Skin of body (tissue), 1 donor: ENCODE measurements at regions not wholly inside any gene's neighbourhood (a gene's known extent, or its start where the extent isn't known, plus 50 kb on each side); places are given as distances from the start of the nearest gene placed in this dataset.
A peak's percentile ranks its signal among the peaks of the same experiment; 100 is the strongest.
"Not testable (repeated sequence)": the region's sequence is repeated elsewhere in the genome, so short reads cannot be mapped to it uniquely, and the experiment has no call there.

Experiments used
- DNase-seq: peaks from one replicate; lab custom pipeline; 2025; lab: John Stamatoyannopoulos, UW

- no peak for DNase-seq
Observed at GRCh38 chr2:41283079-41283775, 764.6 kb upstream of the PKDCC start.

- no peak for DNase-seq
Observed at GRCh38 chr2:41293491-41293890, 754.3 kb upstream of the PKDCC start.

GRCh38 chr2:41294331-41294730 lies 753.5 kb upstream of the PKDCC start:
- peak; percentile 19 for DNase-seq

- no peak for DNase-seq
Observed at GRCh38 chr2:41313082-41313481, 734.7 kb upstream of the PKDCC start.

GRCh38 chr2:41314511-41315070 lies 733.2 kb upstream of the PKDCC start:
- peak; percentile 48 for DNase-seq

GRCh38 chr2:41319437-41319836 lies 728.4 kb upstream of the PKDCC start:
- DNase-seq, result no peak

- no peak for DNase-seq
Observed at GRCh38 chr2:41320491-41320890, 727.3 kb upstream of the PKDCC start.

- DNase-seq, result no peak
Observed at GRCh38 chr2:41321351-41321750, 726.5 kb upstream of the PKDCC start.

- no peak for DNase-seq
Observed at GRCh38 chr2:41326851-41327250, 721.0 kb upstream of the PKDCC start.

- DNase-seq, result no peak
Observed at GRCh38 chr2:41329040-41329439, 718.8 kb upstream of the PKDCC start.

- no peak for DNase-seq
Observed at GRCh38 chr2:41334159-41334558, 713.7 kb upstream of the PKDCC start.

- not testable (repeated sequence) for DNase-seq
Observed at GRCh38 chr2:41335573-41335972, 712.2 kb upstream of the PKDCC start.

- DNase-seq, result no peak
Observed at GRCh38 chr2:41337956-41338355, 709.9 kb upstream of the PKDCC start.

- no peak for DNase-seq
Observed at GRCh38 chr2:41344529-41344928, 703.3 kb upstream of the PKDCC start.

- DNase-seq, result no peak
Observed at GRCh38 chr2:41353060-41353459, 694.8 kb upstream of the PKDCC start.

GRCh38 chr2:41355794-41356193 lies 692.0 kb upstream of the PKDCC start:
- DNase-seq, result no peak

- no peak for DNase-seq
Observed at GRCh38 chr2:41364842-41365241, 683.0 kb upstream of the PKDCC start.

- DNase-seq, result no peak
Observed at GRCh38 chr2:41375901-41376300, 671.9 kb upstream of the PKDCC start.

GRCh38 chr2:41377837-41378236 lies 670.0 kb upstream of the PKDCC start:
- DNase-seq, result no peak

- DNase-seq, result no peak
Observed at GRCh38 chr2:41378420-41378819, 669.4 kb upstream of the PKDCC start.

- DNase-seq, result no peak
Observed at GRCh38 chr2:41379496-41380221, 668.2 kb upstream of the PKDCC start.

GRCh38 chr2:41381701-41382100 lies 666.1 kb upstream of the PKDCC start:
- DNase-seq, result no peak

- DNase-seq, result no peak
Observed at GRCh38 chr2:41387519-41387918, 660.3 kb upstream of the PKDCC start.
